GM18868 (cell line): ENCODE measurements at regions not wholly inside any gene's neighbourhood (a gene's known extent, or its start where the extent isn't known, plus 50 kb on each side); places are given as distances from the start of the nearest gene placed in this dataset.
A peak's percentile ranks its signal among the peaks of the same experiment; 100 is the strongest.
"Not testable (repeated sequence)": the region's sequence is repeated elsewhere in the genome, so short reads cannot be mapped to it uniquely, and the experiment has no call there.

Experiments
- ATAC-seq: cut with Tn5 transposase; IDR thresholded peaks from one replicate; pipeline ENCODE4 v1.9.1; 2021; ENCODE audit warnings: mild to moderate bottlenecking, moderate library complexity; ENCODE audit not compliant: unreplicated experiment

DNA sequence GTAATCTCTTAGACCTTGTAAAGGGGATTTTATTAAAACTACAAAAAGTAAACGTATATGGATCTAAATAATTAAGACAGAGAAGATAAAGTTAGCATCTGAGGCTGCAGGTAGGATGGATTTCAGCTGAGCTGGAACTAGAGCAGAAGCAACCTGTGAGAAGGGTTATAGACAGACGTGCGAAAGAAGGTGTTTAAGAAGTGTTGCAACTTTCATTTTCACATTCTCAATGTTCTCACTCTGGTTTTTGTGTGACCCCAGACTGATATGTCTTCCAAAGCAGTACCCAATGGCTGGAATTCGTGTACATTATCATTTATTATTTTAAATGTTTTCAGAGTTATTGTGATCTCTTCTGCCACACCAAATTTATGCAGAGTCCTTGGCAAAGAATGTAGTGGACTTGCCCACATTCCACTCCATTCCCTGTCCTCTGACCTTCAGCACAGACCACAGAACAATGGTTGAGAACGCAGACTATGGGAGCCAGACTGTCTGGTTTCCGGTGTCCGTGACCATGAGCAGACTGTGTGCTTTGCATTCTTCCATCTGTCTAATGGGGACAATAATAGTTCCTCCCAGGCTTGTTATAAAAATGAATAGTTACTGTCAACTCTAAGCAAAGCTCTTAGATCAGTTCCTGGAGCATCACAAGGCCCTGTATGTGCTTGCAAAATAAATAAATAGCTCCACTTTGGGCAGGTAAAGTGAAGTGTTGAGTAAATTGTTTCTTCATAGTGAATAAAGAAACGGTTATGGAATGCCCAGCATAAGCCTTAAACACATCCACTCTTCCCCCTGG, 140.6 kb upstream of the SAMSN1 start:
- ATAC-seq = peak; percentile 49

GRCh38 chr21:14685568-14685967, 139.5 kb upstream of the SAMSN1 start:
- peak; percentile 11 for ATAC-seq

GRCh38 chr21:14684071-14684470, 138.0 kb upstream of the SAMSN1 start:
- no peak for ATAC-seq

- no peak for ATAC-seq
Observed at GRCh38 chr21:14683063-14683462, 136.9 kb upstream of the SAMSN1 start.

GRCh38 chr21:14678973-14679574, 133.0 kb upstream of the SAMSN1 start:
- ATAC-seq = no peak

- no peak for ATAC-seq
Observed at GRCh38 chr21:14677639-14678179, 131.6 kb upstream of the SAMSN1 start.

DNA sequence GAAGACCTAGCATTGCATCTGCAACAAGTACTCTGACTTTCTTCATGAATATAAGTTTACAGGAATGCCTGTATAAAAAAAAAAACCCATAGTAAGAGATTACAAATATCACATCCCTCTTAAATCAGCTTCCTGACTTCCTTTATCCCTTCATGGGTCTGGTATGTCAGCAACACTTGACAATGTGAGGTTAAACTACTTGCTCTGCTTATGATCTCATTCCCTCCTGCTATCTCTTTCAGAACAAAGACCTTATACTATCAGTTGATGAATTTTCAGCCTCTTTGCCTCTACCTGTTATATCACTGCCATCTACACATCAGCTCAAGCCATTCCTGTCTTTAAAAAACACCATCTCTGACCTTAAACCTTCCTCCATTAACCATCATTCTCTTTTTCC, 130.9 kb upstream of the SAMSN1 start:
- ATAC-seq = no peak

DNA sequence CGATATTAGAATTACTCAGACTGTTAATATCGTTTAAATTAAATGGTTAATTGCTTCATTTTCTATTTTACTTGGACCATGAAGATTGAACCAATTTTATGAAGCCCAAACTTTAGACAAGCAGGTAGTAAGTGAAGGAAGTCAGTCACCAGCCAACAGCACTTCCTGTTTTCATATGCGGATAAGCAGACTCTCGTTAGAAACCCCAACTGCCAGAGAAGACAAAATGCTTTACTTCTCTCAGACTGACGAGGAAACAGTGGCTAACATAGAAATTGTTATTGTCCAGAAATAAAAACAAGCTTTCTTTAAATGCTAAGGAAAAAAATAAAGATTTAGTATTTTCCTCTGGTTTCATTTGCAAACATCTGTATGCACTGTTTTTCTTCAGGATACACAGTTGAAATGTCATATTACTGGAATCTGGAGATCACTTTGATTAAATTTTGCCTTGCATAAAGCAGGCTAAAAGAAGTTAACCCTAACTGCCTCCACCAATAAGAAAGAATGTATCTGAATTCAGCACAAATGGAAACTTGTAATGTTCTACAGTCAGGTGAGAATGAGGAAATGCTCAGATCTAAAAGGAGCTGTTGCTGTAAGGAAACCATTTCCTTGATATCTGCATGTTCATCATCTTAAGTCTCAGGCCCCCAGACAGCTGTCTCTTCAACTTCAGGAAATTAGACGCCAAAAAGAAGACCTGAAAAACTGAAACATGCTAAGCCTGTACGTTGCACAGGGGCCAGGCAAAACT, 129.8 kb upstream of the SAMSN1 start:
- ATAC-seq = peak; percentile 68

- ATAC-seq = no peak
Observed at GRCh38 chr21:14673649-14674048, 127.5 kb upstream of the SAMSN1 start.

GRCh38 chr21:14672466-14672865, 126.4 kb upstream of the SAMSN1 start:
- no peak for ATAC-seq

GRCh38 chr21:14670409-14670808, 124.3 kb upstream of the SAMSN1 start:
- no peak for ATAC-seq

- ATAC-seq = not testable (repeated sequence)
Observed at GRCh38 chr21:14669092-14669491, 123.0 kb upstream of the SAMSN1 start.

DNA sequence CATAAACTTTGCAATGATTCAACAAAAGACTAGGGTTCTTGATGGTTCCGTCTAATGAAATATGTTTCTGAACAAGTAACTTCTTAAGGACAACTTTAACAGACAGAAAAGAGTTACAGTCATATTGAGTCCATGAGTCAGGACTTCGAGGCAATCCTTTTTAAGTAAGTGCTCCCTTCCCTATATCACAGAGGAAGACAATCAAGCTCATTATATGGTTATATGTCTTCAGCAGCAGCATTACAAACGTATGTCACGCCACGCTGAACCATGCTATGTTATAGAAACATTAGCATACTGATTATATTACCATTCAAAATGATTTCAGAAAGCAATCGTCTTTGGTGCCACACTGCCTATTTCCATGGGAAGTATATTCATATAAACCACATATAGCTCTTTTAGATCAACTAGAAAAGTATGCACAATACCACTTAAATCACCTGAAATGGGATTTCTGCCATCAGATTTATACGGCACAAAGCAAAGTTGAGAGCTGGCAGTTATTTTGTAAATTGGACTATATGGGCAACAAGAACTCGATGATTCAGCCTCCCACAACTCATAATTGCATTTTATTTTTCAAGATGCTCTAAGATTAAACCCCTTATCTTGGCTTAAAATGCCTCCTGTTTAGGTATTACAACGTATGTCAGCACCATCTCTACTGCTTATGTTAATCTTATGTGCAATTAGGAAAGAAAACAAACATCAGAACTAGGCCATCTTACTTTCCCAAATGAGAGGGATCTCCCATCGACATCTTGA, 111.3 kb upstream of the SAMSN1 start:
- no peak for ATAC-seq

DNA sequence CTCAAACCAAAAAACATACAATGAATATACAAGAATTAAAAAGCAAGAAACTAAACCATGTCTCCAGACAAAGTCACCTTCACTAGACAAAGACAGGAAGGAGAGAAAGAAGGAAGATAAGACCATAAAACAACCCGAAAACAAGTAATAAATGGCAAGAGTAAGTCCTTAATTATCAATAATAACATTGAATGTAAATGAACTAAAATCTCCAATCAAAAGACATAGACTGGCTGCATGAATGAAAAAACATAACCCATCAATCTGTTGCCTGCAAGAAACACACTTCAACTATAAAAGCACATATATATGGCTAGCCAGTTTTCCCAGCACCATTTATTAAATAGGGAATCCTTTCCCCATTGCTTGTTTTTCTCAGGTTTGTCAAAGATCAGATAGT, 100.8 kb upstream of the SAMSN1 start:
- ATAC-seq = no peak

DNA sequence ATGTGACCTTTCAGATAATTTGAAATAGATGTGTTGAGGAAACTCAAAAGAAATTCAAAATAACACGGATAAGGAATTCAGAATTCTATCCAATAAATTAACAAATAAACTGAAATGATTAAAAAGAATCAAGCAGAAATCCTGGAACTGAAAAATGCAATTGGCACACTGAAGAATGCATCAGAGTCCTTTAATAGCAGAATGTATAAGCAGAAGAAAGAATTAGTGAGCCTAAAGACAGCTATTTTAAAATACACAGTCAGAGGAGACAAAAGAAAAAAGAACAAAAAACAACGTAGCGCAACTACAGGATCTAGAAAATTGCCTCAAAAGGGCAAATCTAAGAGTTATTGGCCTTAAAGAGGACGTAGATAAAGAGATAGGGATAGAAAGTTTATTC, 99.6 kb upstream of the SAMSN1 start:
- ATAC-seq = no peak

DNA sequence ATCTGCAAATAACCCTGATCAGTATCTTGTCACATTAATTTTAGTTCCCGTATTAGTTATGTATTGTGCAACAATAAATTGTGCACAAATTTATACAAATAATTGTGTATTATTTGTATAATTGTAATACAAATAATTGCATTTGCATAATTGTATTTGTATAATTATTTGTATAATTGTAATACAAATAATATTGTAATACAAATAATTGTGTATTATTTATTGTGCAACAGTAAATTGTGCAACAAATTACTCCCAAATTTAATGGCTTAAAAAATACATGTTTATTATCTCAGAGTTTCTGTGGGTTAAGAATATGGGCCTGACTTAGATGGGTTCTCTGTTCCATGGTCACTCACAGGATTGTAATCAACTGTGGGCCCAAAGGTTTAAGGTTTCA, 86.2 kb upstream of the SAMSN1 start:
- no peak for ATAC-seq

GRCh38 chr21:14630556-14631069, 84.5 kb upstream of the SAMSN1 start:
- peak; percentile 56 for ATAC-seq

- ATAC-seq = no peak
Observed at GRCh38 chr21:14629461-14629860, 83.3 kb upstream of the SAMSN1 start.

GRCh38 chr21:14623079-14623478, 77.0 kb upstream of the SAMSN1 start:
- not testable (repeated sequence) for ATAC-seq

- ATAC-seq = no peak
Observed at GRCh38 chr21:14620152-14620551, 74.0 kb upstream of the SAMSN1 start.

DNA sequence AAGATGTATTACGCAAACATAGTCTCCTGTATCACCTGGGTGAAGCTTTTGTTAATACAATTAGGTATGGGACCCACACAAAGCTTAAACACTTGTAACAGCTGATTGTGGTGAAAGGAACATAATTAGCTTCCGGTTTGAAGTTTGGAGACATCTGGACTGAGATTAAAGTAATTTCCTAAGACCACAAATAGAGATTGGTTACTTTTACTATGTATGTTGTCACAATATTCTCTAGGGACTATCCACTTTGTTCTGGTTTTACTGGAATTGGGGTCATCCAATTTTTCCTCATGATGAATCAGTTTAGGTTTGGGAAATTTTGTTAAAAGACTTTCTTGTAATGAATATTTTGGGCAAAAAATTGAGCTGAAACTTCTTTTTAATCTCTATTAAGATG, 71.8 kb upstream of the SAMSN1 start:
- ATAC-seq = no peak
